HG03439 (cell line): ENCODE measurements at regions not wholly inside any gene's neighbourhood (a gene's known extent, or its start where the extent isn't known, plus 50 kb on each side); places are given as distances from the start of the nearest gene placed in this dataset.

Experiments
- ATAC-seq: cut with Tn5 transposase; IDR thresholded peaks from one replicate; pipeline ENCODE4 v1.9.1; 2021; ENCODE audit warnings: mild to moderate bottlenecking, moderate library complexity; ENCODE audit not compliant: unreplicated experiment

DNA sequence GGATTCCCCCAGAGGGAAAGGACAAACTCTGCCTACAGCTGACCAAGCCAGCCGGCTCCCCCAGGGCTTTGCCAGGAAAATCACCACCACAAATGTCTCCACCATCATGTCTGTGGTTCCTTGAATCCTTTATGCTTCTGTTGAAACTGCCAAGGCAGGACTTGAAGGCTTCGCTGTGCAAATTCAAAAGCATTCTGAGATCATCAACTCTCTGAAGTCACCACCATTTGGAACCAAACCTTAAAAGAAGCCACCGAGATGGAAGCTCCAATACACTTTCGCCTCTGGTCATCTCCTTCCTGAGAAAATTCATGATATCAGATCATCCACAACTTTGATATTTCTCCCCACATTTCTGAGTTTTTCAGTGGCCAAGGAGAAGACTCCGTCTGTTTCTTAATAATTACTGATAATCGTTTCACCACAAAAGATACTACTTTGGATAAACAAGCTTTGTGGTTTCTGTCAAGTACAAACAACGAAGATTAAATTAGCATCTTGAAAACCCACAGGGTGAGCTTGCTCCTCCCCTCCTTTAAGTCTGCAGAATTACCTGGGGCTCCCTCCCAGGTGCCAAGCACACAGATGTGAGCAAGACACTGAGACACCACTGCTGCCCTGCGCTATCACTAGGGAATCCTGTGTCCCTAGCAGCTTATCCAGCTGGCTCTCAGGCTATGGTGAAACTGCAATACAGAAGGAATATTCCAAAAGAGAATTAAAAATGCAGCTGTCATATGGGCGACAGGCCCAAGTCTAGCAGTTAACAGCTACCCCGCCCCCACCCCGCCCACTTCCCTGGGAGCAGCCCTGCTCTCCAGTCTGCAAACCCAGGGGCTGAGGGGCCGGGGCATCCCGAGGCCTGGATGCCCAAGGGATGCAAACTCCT, 125.0 kb upstream of the TBL1X start:
- no peak for ATAC-seq

DNA sequence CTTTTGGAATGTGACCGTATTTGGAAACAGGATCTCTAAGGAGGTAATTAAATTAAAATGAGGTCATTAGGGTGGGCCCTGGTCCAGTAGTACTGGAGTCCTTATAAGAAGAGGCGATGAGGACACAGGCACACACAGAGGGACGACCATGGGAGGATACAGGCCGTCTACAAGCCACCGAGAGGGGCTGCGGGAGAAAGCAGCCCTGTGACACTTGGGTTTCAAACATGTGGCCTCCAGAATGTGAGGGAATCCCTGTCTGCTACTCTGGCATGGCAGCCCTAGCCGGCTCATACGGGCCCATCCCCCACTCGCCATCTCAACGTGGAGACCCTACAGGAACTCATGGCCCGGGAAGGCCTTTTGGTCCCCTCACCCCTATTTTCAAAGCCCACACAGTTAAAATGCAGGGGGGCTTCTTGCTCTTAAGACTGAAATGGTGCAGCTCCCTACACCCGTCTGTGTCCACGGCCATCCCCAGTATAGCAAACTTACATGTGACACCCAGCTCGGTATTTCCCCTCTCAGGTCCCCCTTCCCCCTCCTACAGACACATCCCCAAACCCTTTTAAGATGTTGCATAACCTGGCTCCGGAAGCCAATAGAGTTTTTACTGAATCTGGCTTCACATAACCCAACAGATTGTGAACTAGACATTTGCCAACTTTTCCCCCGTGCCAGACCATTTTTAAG, 124.1 kb upstream of the TBL1X start:
- peak; percentile 19 for ATAC-seq

GRCh38 chrX:9341291-9342201, 123.3 kb upstream of the TBL1X start:
- ATAC-seq, result peak; percentile 88

- ATAC-seq, result no peak
Measured at GRCh38 chrX:9342561-9343051, 122.3 kb upstream of the TBL1X start.

DNA sequence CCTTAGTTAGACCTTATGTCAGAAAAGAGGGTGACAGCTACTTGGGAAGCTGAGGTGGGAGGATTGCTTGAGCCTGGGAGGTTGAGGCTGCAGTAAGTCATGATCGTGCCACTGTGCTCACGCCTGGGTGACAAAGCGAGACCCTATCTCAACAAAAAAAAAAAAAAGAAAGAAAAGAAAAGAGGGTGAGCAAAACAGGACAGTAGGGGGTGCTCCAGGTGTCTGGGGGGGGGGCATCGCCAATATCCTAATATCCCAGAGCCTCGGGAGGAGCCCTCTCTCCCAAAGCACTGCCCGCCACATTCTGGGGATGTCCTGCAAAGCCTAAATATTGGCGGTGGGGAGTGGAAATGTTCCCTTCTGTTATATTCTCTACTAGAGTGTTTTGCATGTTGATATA, 120.9 kb upstream of the TBL1X start:
- no peak for ATAC-seq

- ATAC-seq, result no peak
Measured at GRCh38 chrX:9345957-9346356, 118.9 kb upstream of the TBL1X start.

DNA sequence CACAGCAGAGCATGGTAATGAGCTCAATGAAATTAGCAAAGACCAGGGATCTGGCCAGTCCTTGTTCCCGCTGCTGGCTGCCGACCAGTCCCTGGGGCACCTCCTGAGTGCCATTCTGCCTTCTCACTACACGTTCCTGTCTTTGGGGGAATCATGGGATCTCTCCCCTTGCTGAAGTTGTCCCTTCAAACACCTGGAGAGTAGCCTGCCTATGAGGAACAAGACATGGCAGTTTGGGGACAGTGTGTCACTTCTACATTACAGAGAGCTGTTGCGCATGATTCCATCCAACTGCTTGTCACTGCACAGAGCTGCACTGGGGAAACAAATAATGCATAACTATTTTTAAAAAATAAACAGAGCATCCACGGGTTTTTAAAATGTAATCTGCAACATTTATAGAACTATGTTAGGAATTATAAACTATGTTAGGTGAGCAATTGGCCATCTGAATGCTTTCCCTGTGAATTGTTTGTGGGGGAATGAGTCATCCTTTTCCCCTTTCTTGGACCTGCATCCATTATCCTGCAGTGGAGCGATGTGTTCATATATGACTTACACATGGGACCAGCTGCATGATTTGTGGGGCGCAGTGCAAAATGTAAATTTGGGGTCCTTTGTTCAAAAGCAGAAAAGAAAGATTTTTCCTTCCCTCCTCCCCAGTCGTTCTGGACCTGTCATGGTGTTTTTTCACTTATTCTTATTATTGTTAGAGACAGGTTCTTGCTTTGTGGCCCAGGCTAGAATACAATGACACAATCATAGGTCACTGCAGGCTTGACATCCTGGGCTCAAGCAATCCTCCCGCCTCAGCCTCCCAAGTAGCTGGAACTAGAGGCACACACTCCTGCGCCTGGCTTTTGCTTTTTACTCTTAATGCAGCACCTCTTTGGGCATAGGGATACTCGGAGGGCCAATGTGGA, 115.0 kb upstream of the TBL1X start:
- ATAC-seq, result no peak

GRCh38 chrX:9351126-9351525, 113.7 kb upstream of the TBL1X start:
- no peak for ATAC-seq

GRCh38 chrX:9352243-9352642, 112.6 kb upstream of the TBL1X start:
- ATAC-seq, result peak; percentile 57

DNA sequence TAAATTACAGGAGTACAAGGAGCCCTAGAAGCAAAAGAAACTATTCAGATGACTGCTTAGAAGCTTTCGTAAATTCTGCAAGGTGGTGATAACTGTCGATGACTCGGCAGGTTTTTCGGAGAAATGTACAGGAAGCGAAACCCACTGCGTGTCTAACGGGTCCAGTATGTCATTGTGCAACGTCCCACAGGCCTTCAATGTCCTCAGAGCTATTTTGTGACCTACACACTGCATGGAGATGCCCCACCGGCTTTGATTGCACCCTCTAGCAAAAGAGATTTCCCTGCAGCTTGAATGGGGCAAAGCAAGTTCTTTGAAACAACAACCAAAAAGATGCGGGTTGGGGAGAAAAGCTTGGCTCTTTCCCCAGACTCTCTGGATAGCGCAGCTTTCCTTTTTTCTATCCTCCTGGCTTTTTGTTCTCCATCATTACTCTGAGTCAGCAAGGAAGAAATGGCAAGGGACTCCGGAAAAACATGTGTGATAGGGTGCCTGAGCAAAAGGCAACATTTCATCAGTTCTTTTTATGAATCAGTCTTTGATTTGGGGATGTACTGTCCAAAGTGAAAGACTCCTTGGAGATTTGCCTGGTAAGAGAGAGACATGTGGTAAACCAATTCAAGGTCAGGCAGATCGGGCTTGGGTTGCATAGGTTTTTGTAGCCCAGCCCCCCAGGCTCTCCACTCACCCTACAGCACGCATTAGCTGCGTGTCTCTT, 112.0 kb upstream of the TBL1X start:
- peak; percentile 72 for ATAC-seq

- no peak for ATAC-seq
Measured at GRCh38 chrX:9354918-9355317, 109.9 kb upstream of the TBL1X start.

DNA sequence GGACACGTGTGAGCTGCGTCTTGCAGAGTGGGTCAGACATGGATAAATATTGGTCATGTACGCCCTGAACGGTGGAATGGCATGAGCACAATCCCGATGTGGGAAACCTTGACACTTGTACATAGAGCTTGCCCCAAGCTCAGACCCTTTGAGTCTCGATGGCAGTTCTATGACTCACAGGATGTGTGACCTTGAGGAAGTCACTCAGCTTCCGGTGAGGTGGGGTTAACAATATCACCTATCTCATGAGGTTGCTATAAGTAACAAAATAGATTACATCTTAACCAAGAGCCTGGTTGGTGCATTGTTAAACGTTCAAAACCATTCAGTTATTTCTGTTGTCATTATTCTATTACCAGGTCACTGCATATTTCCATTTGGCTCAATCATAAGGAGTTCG, 109.1 kb upstream of the TBL1X start:
- ATAC-seq, result no peak

- ATAC-seq, result no peak
Measured at GRCh38 chrX:9356846-9357245, 108.0 kb upstream of the TBL1X start.

DNA sequence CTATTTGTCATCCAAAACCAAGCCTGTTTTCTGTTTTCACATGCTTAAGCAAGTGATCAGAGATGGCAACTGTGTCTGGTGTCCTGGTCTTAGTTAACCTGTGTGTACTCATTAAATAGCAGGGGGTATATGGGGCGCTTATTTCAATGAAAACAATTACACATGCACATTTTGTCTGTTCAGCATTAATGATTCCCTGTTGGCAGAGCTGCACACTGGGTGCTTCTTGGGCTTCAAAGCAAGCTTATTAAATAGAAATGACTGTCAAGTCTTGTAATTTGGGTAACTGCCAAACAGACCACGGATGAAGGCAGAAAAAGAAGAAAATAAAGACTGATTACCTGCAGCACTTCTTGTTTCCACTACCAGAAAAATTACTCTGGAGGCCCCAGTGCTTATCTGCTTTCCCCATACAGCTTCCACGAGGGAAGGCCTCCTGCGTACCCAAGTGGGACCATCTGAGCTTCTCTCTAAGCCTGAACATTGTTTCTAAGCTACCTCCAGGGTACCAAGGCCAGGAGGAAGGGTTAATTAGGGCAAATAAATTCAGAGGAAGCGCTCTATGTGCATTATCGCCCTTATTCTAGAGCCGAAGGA, 107.2 kb upstream of the TBL1X start:
- no peak for ATAC-seq

DNA sequence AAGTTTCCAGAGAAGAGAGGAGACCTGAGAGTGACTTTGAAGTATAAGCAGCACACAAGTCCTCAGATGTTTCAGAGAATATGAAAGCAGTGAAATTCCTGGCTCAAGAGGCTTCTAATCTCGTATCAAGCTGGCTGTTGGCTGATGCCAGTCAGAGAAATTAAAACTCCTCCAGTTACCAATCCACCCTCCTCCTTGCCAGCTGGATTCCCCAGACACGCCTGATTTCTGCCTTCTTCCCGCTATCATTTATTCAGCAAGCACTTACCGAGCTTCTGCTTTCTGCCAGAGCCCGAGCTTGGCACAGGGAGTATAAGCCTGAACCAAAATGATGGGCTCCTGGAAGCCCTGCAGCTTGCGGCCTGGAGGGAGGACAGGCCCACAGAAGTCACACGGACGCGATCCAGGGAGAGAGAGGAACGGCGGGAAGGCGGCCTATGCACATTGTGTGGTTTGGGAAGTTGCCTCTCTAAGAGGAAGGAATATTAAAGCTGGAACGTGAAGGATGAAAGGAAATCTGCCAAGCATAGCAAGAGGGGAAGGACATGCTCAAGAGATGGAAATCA, 102.4 kb upstream of the TBL1X start:
- ATAC-seq, result no peak

- ATAC-seq, result no peak
Measured at GRCh38 chrX:9367421-9367820, 97.4 kb upstream of the TBL1X start.

DNA sequence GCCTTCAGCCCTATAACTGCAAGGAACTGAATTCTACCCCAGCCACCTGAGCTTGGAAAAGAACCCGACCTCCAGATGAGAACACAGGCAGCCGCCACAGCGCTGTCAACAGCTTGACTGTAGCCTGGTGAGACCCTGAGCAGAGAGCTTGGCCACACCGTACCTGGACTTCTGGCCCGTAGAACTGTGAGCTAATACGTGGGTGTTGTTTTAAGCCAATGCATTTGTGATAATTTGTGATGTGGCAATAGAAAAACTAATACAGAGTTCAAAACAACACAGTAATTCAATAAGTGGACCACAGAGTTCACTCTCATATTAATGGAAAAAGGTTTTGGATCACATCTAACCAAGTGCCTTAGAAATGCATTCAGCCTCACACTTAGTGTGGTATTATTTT, 96.6 kb upstream of the TBL1X start:
- ATAC-seq, result no peak

DNA sequence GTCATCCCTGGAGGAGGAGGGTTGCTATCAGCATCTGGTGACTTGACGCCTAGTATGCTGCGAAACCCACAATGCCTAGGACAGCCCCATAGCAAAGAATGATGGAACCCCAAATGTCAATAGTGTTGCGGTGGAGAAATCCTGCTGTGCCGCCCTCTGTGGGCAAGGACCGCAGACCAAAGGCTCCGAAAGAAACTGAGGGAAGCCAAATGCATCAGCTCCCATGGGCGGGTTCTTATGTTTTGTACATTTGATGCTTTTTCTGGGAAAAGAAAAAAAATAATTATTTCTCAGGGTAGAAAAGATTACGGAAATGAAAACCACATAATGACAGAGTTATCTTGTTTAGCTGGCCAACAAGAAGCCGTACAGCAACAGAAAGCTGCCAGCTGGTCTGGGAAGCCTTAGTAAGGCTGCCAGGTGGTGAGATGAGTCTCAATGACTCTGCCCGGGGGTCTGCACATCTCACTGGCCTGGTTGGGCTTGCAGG, 95.0 kb upstream of the TBL1X start:
- no peak for ATAC-seq

- no peak for ATAC-seq
Measured at GRCh38 chrX:9370893-9371292, 94.0 kb upstream of the TBL1X start.
